MM.1S (cell line): ENCODE measurements at regions not wholly inside any gene's neighbourhood (a gene's known extent, or its start where the extent isn't known, plus 50 kb on each side); places are given as distances from the start of the nearest gene placed in this dataset.

Experiments
- DNase-seq: peaks from one replicate; pipeline ENCODE4 v3.0.0-alpha.2; 2015
- H2AFZ ChIP-seq: fragments of 300-600 bp; sonication (generic); 2 replicates; pipeline ENCODE4 v1.6.0; 2016; ENCODE audit warnings: antibody characterized with exemption, low read length
- H3F3A ChIP-seq: fragments of 300-600 bp; sonication (generic); 2 replicates; pipeline ENCODE4 v1.6.1; 2016; ENCODE audit warnings: mild to moderate bottlenecking, antibody characterized with exemption, low read length, moderate library complexity, mixed read lengths; ENCODE audit not compliant: insufficient read depth
- H3K27ac ChIP-seq: fragments of 300-600 bp; sonication (generic); 2 replicates; pipeline ENCODE4 v1.5.1; 2016; ENCODE audit warnings: mild to moderate bottlenecking, low read length
- H3K27me3 ChIP-seq: fragments of 300-600 bp; sonication (generic); replicated peaks from 2 replicates; pipeline ENCODE4 v1.6.0; 2016; ENCODE audit warnings: low read length; ENCODE audit not compliant: insufficient read depth
- H3K36me3 ChIP-seq: fragments of 300-600 bp; sonication (generic); replicated peaks from 2 replicates; pipeline ENCODE4 v1.6.1; 2016; ENCODE audit warnings: mild to moderate bottlenecking, low read length, mixed read lengths; ENCODE audit not compliant: insufficient read depth
- H3K4me1 ChIP-seq: fragments of 300-600 bp; sonication (generic); 2 replicates; pipeline ENCODE4 v1.6.1; 2016; ENCODE audit warnings: low read length, mixed read lengths
- H3K4me2 ChIP-seq: fragments of 300-600 bp; sonication (generic); 2 replicates; pipeline ENCODE4 v1.6.0; 2016; ENCODE audit warnings: low read depth, low read length
- H3K4me3 ChIP-seq: fragments of 300-600 bp; sonication (generic); 2 replicates; pipeline ENCODE4 v1.5.1; 2016; ENCODE audit warnings: low read length, mixed read lengths
- H3K79me2 ChIP-seq: fragments of 300-600 bp; sonication (generic); 2 replicates; pipeline ENCODE4 v1.6.1; 2016; ENCODE audit warnings: mixed run types, low read length, mixed read lengths
- H3K9ac ChIP-seq: fragments of 300-600 bp; sonication (generic); 2 replicates; pipeline ENCODE4 v1.6.1; 2016; ENCODE audit warnings: low read length, mixed read lengths
- H3K9me2 ChIP-seq: fragments of 300-600 bp; sonication (generic); replicated peaks from 2 replicates; pipeline ENCODE4 v1.6.1; 2016; ENCODE audit warnings: mild to moderate bottlenecking, low read length, mixed read lengths; ENCODE audit not compliant: insufficient read depth
- H3K9me3 ChIP-seq: fragments of 300-600 bp; sonication (generic); replicated peaks from 2 replicates; pipeline ENCODE4 v1.6.1; 2016; ENCODE audit warnings: mild to moderate bottlenecking, low read length, mixed read lengths; ENCODE audit not compliant: insufficient read depth
- H4K20me1 ChIP-seq: fragments of 300-600 bp; sonication (generic); 2 replicates; pipeline ENCODE4 v1.6.1; 2016; ENCODE audit warnings: mild to moderate bottlenecking, low read length, moderate library complexity, mixed read lengths; ENCODE audit not compliant: insufficient read depth
- CTCF ChIP-seq: fragments of 300-600 bp; sonication (generic); IDR thresholded peaks from 2 replicates; pipeline ENCODE4 v1.5.1; 2016; ENCODE audit warnings: antibody characterized with exemption, low read length, mixed read lengths
- EZH2 ChIP-seq: fragments of 300-600 bp; sonication (generic); optimal IDR thresholded peaks from 2 replicates; pipeline ENCODE3; 2017; ENCODE audit warnings: low read depth, mild to moderate bottlenecking, antibody characterized with exemption, low read length, mixed read lengths
- EZH2phosphoT487 ChIP-seq: fragments of 300-600 bp; sonication (generic); IDR thresholded peaks from 2 replicates; pipeline ENCODE4 v1.6.1; 2018; ENCODE audit warnings: antibody characterized with exemption, low read length

- Histone ChIP-seq H3F3A (no peaks in the 10 kb centered on the region), H3K4me2 (no peak overlapping the region), H3K9ac (no peak overlapping the region), H3K9me2 (no peaks in the 10 kb centered on the region), H3K79me2 (no peaks in the 10 kb centered on the region), H3K4me3 (no peak overlapping the region), H3K27me3 (no peaks in the 10 kb centered on the region), H3K9me3 (no peaks in the 10 kb centered on the region), H2AFZ (no peak overlapping the region), H3K4me1 (no peaks in the 10 kb centered on the region), H3K27ac (no peak overlapping the region), H4K20me1 (no peaks in the 10 kb centered on the region), H3K36me3 (no peaks in the 10 kb centered on the region)
- TF ChIP-seq CTCF, result no peak
- no peak for TF ChIP-seq EZH2phosphoT487
- no peak for TF ChIP-seq EZH2
- DNase-seq, result no peak
Measured at GRCh38 chr5:20114526-20114925, 126.5 kb upstream of the CDH18 start.

GRCh38 chr5:20113931-20114330 lies 125.9 kb upstream of the CDH18 start:
- Histone ChIP-seq H3K79me2 (no peaks in the 10 kb centered on the region), H3K4me1 (no peaks in the 10 kb centered on the region), H3K36me3 (no peaks in the 10 kb centered on the region), H3K27ac (no peak overlapping the region), H3K9ac (no peak overlapping the region), H3K4me2 (no peak overlapping the region), H3K9me2 (no peaks in the 10 kb centered on the region), H3K4me3 (no peak overlapping the region), H3F3A (no peaks in the 10 kb centered on the region), H3K9me3 (no peaks in the 10 kb centered on the region), H4K20me1 (no peaks in the 10 kb centered on the region), H2AFZ (no peak overlapping the region), H3K27me3 (no peaks in the 10 kb centered on the region)
- TF ChIP-seq EZH2phosphoT487 (no peak), EZH2 (no peak), CTCF (no peak)
- no peak for DNase-seq

DNA sequence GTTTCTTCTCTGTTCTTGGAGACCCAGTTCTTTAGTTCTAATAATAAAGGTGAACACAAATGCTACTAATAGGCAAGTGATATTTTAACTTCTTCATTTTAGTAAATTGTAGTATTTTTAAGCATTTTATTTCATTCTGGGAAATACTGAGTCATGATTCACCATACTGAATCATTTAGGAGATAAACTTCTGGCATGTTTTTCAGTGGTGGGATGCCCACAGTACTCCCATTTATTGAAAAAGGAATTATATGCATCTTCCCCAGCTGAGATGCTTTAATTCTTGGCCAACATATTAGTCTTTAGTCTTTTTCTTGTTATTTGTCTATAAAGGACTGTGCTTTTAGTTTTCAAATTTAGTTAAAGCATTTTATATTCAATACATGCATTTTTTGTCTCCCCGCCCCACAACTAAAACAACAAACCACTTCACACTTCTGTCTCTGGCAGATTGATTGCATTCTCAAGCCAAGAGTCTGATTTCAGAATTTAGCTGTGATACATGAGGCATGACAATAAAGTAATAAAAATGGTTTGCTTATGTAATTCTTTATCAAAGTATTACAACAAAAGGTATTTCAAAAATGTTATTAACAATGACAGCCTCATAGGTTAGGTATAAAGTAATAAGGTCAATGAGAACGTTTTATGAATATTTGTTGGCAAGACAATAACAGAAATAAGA lies 125.2 kb upstream of the CDH18 start:
- H3K4me3 ChIP-seq, result no peak overlapping the region
- no peaks in the 10 kb centered on the region for H3F3A ChIP-seq
- H4K20me1 ChIP-seq, result no peaks in the 10 kb centered on the region
- H3K27ac ChIP-seq, result no peak overlapping the region
- no peaks in the 10 kb centered on the region for H3K36me3 ChIP-seq
- no peak overlapping the region for H3K9ac ChIP-seq
- no peak overlapping the region for H2AFZ ChIP-seq
- H3K9me3 ChIP-seq, result no peaks in the 10 kb centered on the region
- H3K9me2 ChIP-seq, result no peaks in the 10 kb centered on the region
- H3K4me2 ChIP-seq, result no peak overlapping the region
- TF ChIP-seq CTCF, result no peak
- TF ChIP-seq EZH2, result no peak
- TF ChIP-seq EZH2phosphoT487, result no peak
- no peak for DNase-seq
- H3K79me2 ChIP-seq, result no peaks in the 10 kb centered on the region
- H3K27me3 ChIP-seq, result no peaks in the 10 kb centered on the region
- no peaks in the 10 kb centered on the region for H3K4me1 ChIP-seq
